ENCODE measurements at regions not wholly inside any gene's neighbourhood (a gene's known extent, or its start where the extent isn't known, plus 50 kb on each side); places are given as distances from the start of the nearest gene placed in this dataset.

DNA sequence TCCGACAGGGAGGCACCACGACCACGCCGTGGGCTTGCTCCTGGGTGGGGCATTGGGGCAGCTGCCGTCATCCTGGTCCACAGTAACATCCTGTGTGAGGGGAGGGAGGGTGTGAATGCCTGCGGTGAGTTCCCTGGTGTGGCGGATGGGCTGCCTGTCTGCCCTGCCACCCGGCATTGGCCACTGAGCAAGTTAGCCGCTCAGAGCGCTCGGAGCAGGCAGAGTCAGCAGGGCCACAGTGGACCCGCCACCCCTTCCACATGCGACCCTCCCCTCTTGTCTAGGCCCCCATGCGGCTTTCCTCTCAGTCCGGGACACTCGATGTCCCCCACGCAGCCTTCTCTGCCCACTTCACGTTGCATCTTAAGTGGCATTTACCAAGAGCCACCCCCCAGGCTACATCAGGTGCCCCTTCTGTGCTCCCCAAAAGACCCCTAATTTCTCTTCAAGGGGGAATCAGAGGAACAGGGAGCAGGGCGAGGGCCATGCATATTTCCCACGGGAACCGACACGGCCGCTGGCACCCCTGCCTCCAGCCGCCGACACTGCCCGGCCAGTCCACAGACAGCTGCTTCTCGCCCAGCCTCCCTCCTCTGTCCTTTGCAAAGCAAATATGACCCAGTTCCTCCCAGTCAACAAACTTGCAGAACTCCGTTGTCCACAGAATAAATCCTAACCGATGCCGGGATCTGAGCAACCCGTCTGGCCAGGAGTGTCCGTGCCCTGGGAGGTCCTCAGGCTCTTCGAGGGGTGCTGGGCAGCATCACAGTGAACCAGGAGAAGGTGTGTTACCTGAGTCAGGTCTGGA is 1482.1 kb downstream of the TBC1D22A start:
- TF ChIP-seq, protein P1, sequence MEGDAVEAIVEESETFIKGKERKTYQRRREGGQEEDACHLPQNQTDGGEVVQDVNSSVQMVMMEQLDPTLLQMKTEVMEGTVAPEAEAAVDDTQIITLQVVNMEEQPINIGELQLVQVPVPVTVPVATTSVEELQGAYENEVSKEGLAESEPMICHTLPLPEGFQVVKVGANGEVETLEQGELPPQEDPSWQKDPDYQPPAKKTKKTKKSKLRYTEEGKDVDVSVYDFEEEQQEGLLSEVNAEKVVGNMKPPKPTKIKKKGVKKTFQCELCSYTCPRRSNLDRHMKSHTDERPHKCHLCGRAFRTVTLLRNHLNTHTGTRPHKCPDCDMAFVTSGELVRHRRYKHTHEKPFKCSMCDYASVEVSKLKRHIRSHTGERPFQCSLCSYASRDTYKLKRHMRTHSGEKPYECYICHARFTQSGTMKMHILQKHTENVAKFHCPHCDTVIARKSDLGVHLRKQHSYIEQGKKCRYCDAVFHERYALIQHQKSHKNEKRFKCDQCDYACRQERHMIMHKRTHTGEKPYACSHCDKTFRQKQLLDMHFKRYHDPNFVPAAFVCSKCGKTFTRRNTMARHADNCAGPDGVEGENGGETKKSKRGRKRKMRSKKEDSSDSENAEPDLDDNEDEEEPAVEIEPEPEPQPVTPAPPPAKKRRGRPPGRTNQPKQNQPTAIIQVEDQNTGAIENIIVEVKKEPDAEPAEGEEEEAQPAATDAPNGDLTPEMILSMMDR (IDR thresholded peaks at IDR 0.05; ENCODE audit: low read depth, low read length, poor library complexity, severe bottlenecking): no peak
- no peak for TF ChIP-seq EZH2phosphoT487 (IDR thresholded peaks at IDR 0.05; ENCODE audit: borderline replicate concordance, low read length)
- Histone ChIP-seq H3K27ac (ENCODE audit: low read depth, low read length) (no peak overlapping the region), H3K4me2 (ENCODE audit: low read length) (no peak overlapping the region)

DNA sequence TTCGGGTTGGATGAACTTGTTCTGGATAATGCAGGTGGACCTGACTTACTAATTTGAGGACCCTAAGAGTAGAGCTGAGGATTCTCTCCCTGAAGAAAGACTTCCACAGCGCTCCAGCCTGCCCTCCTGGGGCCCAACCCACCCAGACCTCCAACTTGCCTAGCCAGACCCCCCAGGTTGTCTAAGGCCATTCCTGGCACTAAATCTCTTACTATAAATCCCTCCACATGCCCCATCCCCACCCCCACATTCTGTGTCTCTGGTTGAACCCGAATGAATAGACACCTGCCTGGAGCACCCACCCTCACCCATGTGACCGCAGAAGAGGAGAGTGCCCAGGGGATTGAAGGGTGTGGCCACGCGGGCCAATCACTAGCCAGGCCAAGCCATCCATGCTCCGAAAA is 1480.0 kb downstream of the TBC1D22A start:
- peaks cover 15% of the 10 kb centered on the region for H3K4me1 ChIP-seq (ENCODE audit: control insufficient read depth, low read length)
- H3K9me2 ChIP-seq (replicated peaks; ENCODE audit: control insufficient read depth, low read length): no peaks in the 10 kb centered on the region
- peaks cover 7% of the 10 kb centered on the region; the same call in 1 of the 2 replicates for H3K27me3 ChIP-seq (ENCODE audit: control insufficient read depth, low read length)
- no peaks in the 10 kb centered on the region for H3F3A ChIP-seq (ENCODE audit: control insufficient read depth, insufficient read depth)
- H3K4me2 ChIP-seq (ENCODE audit: low read length): no peak overlapping the region
- TF ChIP-seq EZH2phosphoT487 (IDR thresholded peaks at IDR 0.05; ENCODE audit: borderline replicate concordance, low read length): no peak
- TF ChIP-seq, protein P1 (IDR thresholded peaks at IDR 0.05; ENCODE audit: low read depth, low read length, poor library complexity, severe bottlenecking): no peak
- no peaks in the 10 kb centered on the region for H4K20me1 ChIP-seq (ENCODE audit: control insufficient read depth, insufficient read depth, low read depth, low read length)
- no peak overlapping the region for H3K27ac ChIP-seq (ENCODE audit: low read depth, low read length)
- no peaks in the 10 kb centered on the region for H3K9me3 ChIP-seq (ENCODE audit: control insufficient read depth, insufficient read depth, low read length)
- H3K36me3 ChIP-seq (ENCODE audit: control insufficient read depth, low read length): no peaks in the 10 kb centered on the region
- no peaks in the 10 kb centered on the region for H3K79me2 ChIP-seq (ENCODE audit: control insufficient read depth, low read length)
- no peak overlapping the region for H3K4me3 ChIP-seq (ENCODE audit: low read length)

More for the DNA sequence above, 1482.1 kb downstream of the TBC1D22A start:
- Histone ChIP-seq H3K9me2 (replicated peaks; ENCODE audit: control insufficient read depth, low read length) (no peaks in the 10 kb centered on the region), H3K4me3 (ENCODE audit: low read length) (no peak overlapping the region), H3K9me3 (ENCODE audit: control insufficient read depth, insufficient read depth, low read length) (no peaks in the 10 kb centered on the region), H3K36me3 (ENCODE audit: control insufficient read depth, low read length) (no peaks in the 10 kb centered on the region), H3K27me3 (ENCODE audit: control insufficient read depth, low read length) (peaks cover 15% of the 10 kb centered on the region), H4K20me1 (ENCODE audit: control insufficient read depth, insufficient read depth, low read depth, low read length) (no peaks in the 10 kb centered on the region), H3F3A (ENCODE audit: control insufficient read depth, insufficient read depth) (no peaks in the 10 kb centered on the region), H3K4me1 (ENCODE audit: control insufficient read depth, low read length) (peaks cover 15% of the 10 kb centered on the region), H3K79me2 (ENCODE audit: control insufficient read depth, low read length) (no peaks in the 10 kb centered on the region)

DNA sequence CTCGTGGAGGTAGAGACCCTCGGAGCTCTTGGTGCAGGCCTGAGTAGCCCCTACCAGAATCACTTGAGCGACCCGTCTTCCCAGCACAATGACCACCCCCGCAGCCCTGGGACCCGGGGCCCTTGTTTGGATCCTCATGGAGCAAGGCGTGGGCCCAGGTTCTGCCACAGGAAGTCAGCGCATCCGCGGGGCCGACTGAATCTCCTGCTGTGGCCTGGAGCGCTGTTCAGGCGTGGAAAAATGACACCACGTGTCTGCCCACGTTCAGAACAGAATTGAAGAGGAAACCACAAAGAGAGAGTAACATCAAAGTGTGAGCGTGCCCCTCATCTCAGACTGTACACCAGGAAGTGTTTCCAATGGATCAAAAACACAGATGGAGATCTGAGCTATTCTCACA is 1479.2 kb downstream of the TBC1D22A start:
- no peaks in the 10 kb centered on the region for H3K79me2 ChIP-seq (ENCODE audit: control insufficient read depth, low read length)
- no peak for TF ChIP-seq EZH2phosphoT487 (IDR thresholded peaks at IDR 0.05; ENCODE audit: borderline replicate concordance, low read length)
- TF ChIP-seq, protein P1 (IDR thresholded peaks at IDR 0.05; ENCODE audit: low read depth, low read length, poor library complexity, severe bottlenecking): no peak
- H3K4me2 ChIP-seq (ENCODE audit: low read length): peak overlapping the region; percentile 42; the same call in 1 of the 2 replicates
- H3K9me3 ChIP-seq (ENCODE audit: control insufficient read depth, insufficient read depth, low read length): no peaks in the 10 kb centered on the region
- no peaks in the 10 kb centered on the region for H4K20me1 ChIP-seq (ENCODE audit: control insufficient read depth, insufficient read depth, low read depth, low read length)
- H3K36me3 ChIP-seq (ENCODE audit: control insufficient read depth, low read length): no peaks in the 10 kb centered on the region
- no peak overlapping the region for H3K4me3 ChIP-seq (ENCODE audit: low read length)
- peaks cover 5% of the 10 kb centered on the region; the same call in 1 of the 2 replicates for H3K27me3 ChIP-seq (ENCODE audit: control insufficient read depth, low read length)
- no peaks in the 10 kb centered on the region for H3K9me2 ChIP-seq (replicated peaks; ENCODE audit: control insufficient read depth, low read length)
- peaks cover 15% of the 10 kb centered on the region for H3K4me1 ChIP-seq (ENCODE audit: control insufficient read depth, low read length)
- no peaks in the 10 kb centered on the region for H3F3A ChIP-seq (ENCODE audit: control insufficient read depth, insufficient read depth)
- H3K27ac ChIP-seq (ENCODE audit: low read depth, low read length): no peak overlapping the region
